Spleen (tissue), 11 donors: ENCODE measurements at regions not wholly inside any gene's neighbourhood (a gene's known extent, or its start where the extent isn't known, plus 50 kb on each side); places are given as distances from the start of the nearest gene placed in this dataset.

Experiments
- DNase-seq: peaks from one replicate; pipeline ENCODE4 v3.0.0-alpha.2; 2020
- H3K27ac ChIP-seq, 8 donors: fragments of 200-600 bp; sonication (generic) in 7 of 8; 1 replicate in 4 of 8; 2 replicates in 4 of 8; pipeline versions ENCODE4 v1.5.0 to v1.8.0; 2016 to 2021; ENCODE audit warnings: inconsistent platforms in 4 of 8, mild to moderate bottlenecking in 4 of 8, moderate library complexity in 1 of 8
- H3K27me3 ChIP-seq, 7 donors: fragments of 200-600 bp; sonication (generic) in 6 of 7; replicated peaks in 1 of 7; 1 replicate in 4 of 7; 2 replicates in 3 of 7; pipeline versions ENCODE4 v1.5.0 to v1.8.0; 2016 to 2021; ENCODE audit warnings: inconsistent platforms in 3 of 7, mild to moderate bottlenecking in 1 of 7
- H3K36me3 ChIP-seq, 6 donors: fragments of 200-600 bp; sonication (generic) in 5 of 6; 1 replicate in 4 of 6; 2 replicates in 2 of 6; pipeline versions ENCODE4 v1.5.0 to v1.8.0; 2016 to 2021; ENCODE audit warnings: inconsistent platforms in 2 of 6
- H3K4me1 ChIP-seq, 6 donors: fragments of 200-600 bp; sonication (generic) in 5 of 6; 1 replicate in 3 of 6; 2 replicates in 3 of 6; pipeline versions ENCODE4 v1.5.0 to v1.8.0; 2016 to 2021; ENCODE audit warnings: inconsistent platforms in 3 of 6
- H3K4me3 ChIP-seq, 8 donors: fragments of 200-600 bp; sonication (generic) in 7 of 8; 1 replicate in 4 of 8; 2 replicates in 4 of 8; pipeline versions ENCODE4 v1.5.0 to v1.8.0; 2016 to 2021; ENCODE audit warnings: inconsistent platforms in 4 of 8, mild to moderate bottlenecking in 4 of 8, moderate library complexity in 2 of 8
- H3K9me3 ChIP-seq, 8 donors: fragments of 200-600 bp; sonication (generic) in 7 of 8; 1 replicate in 4 of 8; 2 replicates in 4 of 8; pipeline versions ENCODE4 v1.5.0 to v1.8.0; 2016 to 2021; ENCODE audit warnings: inconsistent platforms in 4 of 8
- POLR2A ChIP-seq, 3 donors: fragments of 450-650 bp; IDR thresholded peaks; one replicate each; pipeline ENCODE4 v1.5.1; 2017; ENCODE audit warnings: antibody characterized with exemption in 3 of 3, mild to moderate bottlenecking in 1 of 3
- POLR2AphosphoS5 ChIP-seq, 3 donors: sonication (generic); formaldehyde crosslinking; IDR thresholded peaks; one replicate each; pipeline ENCODE4 v1.5.1; 2017; ENCODE audit warnings: antibody characterized with exemption in 3 of 3
- WGBS, 5 donors: extraction: QIAGEN DNeasy Blood & Tissue Kit in 3 of 5; methylation state at CpG; one replicate each; pipeline versions ENCODE4 v1.1.5 to v1.1.7; 2013 to 2018; 5-methylcytosine and 5-hydroxymethylcytosine counted together
- intact Hi-C: fragments of 100-400 bp; cut with DNase I; formaldehyde crosslinking; loops from one replicate; pipeline ENCODE4 v1.15.0; 2023; ENCODE audit warnings: low total_unique reads
- TF ChIP-seq, protein P1 (sequence below), 11 experiments: fragments of 200-600 bp in 7 of 11; fragments of 450-650 bp in 4 of 11; sonication (generic) in 4 of 11; IDR thresholded peaks in 8 of 11; conservative IDR thresholded peaks in 3 of 11; 1 replicate in 7 of 11; 2 replicates in 4 of 11; pipeline versions ENCODE4 v1.4.0 to v1.8.0; 2016 to 2021; ENCODE audit warnings: antibody characterized with exemption in 11 of 11, inconsistent platforms in 4 of 11, mild to moderate bottlenecking in 1 of 11
- donor health status: healthy with polysubstance abuse.
- donor health status: DM: no; HTN: no; CAD: no; lungs with moderate emphysema.
- donor health status: DM: no; HTN: no; CAD: no.
- donor health status: Bipolar disorder and iron deficiency.
- donor health status: healthy.
- donor health status: DM: no; HTN: no; CAD: no.
- donor health status: DM: yes; HTN: yes; CAD: no.

DNA sequence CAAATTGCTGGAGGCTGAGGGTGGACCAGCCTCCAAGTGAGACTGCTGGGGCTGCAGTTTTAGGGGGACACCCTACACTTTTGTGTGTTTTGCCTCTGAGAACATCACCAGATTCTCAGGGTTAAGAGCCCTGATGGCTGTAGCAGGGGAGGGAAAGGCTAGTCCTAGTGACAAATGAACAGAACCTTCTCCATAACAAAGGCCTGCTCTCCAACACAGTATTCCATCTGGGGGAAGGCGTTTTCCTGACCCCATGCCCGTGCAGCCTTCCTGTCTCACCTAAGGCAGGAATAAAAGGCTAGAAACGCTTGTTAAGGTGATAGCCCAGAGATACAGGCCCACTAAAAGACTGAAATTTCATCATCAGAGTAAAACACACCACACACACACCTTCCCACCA lies 50.2 kb upstream of the NSMCE3 start:
- 47 to 63% (median 54%) methylated on average over 3 of the region's 3 CpGs for WGBS, 5 donors
- Histone ChIP-seq H3K4me3 (no peak overlapping the region), H3K27me3 (no peaks in the 10 kb centered on the region), H3K4me1 (no peaks in the 10 kb centered on the region), H3K36me3 (no peaks in the 10 kb centered on the region), H3K9me3 (peaks cover 0 to 19% (median 2%) of the 10 kb centered on the region in 8 donors), H3K27ac (no peak overlapping the region)
- DNase-seq = no peak
- intact Hi-C loops = no loop called here
- TF ChIP-seq, protein P1, sequence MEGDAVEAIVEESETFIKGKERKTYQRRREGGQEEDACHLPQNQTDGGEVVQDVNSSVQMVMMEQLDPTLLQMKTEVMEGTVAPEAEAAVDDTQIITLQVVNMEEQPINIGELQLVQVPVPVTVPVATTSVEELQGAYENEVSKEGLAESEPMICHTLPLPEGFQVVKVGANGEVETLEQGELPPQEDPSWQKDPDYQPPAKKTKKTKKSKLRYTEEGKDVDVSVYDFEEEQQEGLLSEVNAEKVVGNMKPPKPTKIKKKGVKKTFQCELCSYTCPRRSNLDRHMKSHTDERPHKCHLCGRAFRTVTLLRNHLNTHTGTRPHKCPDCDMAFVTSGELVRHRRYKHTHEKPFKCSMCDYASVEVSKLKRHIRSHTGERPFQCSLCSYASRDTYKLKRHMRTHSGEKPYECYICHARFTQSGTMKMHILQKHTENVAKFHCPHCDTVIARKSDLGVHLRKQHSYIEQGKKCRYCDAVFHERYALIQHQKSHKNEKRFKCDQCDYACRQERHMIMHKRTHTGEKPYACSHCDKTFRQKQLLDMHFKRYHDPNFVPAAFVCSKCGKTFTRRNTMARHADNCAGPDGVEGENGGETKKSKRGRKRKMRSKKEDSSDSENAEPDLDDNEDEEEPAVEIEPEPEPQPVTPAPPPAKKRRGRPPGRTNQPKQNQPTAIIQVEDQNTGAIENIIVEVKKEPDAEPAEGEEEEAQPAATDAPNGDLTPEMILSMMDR (IDR thresholded peaks at IDR 0.05 in 8 of 11, conservative IDR thresholded peaks at IDR 0.05 in 3 of 11) = no peak
- no peak for TF ChIP-seq POLR2AphosphoS5 (IDR thresholded peaks at IDR 0.05)
- no peak for TF ChIP-seq POLR2A (IDR thresholded peaks at IDR 0.05)
